ENCODE measurements at regions not wholly inside any gene's neighbourhood (a gene's known extent, or its start where the extent isn't known, plus 50 kb on each side); places are given as distances from the start of the nearest gene placed in this dataset.

DNA sequence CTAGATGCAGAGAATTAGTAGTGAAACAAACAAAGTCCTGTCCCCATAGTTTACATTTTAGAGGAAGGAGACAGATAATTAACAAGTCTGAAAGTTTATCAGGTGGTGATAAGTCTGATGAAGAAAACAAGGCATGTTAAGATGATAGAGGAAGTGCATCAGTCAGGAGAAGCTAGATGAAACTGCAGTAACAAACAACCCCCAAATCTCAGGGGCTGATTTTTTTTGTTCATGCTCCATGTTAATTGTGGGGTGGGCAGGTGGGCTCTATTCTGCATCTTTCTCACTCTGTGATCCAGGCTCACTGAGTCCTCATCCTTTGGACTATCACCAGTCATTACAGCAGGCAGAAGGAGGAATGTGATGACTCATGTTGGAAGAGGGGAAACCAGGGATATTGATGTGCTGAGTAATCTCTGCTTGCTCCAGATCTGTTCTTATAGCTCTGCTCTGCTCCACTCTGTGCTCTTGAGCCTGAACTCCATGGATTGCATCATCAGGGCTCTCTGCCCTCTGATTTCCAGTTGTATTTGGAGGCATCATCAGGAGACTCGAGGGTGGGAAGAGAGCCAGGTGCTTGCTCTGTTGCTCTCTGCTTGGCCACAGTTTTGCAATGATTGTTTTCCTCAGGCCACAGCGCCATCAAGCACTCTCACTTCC is 166.9 kb downstream of the IER5 start:
- TF ChIP-seq, protein P1, sequence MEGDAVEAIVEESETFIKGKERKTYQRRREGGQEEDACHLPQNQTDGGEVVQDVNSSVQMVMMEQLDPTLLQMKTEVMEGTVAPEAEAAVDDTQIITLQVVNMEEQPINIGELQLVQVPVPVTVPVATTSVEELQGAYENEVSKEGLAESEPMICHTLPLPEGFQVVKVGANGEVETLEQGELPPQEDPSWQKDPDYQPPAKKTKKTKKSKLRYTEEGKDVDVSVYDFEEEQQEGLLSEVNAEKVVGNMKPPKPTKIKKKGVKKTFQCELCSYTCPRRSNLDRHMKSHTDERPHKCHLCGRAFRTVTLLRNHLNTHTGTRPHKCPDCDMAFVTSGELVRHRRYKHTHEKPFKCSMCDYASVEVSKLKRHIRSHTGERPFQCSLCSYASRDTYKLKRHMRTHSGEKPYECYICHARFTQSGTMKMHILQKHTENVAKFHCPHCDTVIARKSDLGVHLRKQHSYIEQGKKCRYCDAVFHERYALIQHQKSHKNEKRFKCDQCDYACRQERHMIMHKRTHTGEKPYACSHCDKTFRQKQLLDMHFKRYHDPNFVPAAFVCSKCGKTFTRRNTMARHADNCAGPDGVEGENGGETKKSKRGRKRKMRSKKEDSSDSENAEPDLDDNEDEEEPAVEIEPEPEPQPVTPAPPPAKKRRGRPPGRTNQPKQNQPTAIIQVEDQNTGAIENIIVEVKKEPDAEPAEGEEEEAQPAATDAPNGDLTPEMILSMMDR (IDR thresholded peaks at IDR 0.05): no peak
- no peak for TF ChIP-seq POLR2A (IDR thresholded peaks at IDR 0.05)

All from thyroid gland (tissue), 4 donors.